GM23338 (cell line): ENCODE measurements at regions not wholly inside any gene's neighbourhood (a gene's known extent, or its start where the extent isn't known, plus 50 kb on each side); places are given as distances from the start of the nearest gene placed in this dataset.
"Not testable (repeated sequence)": the region's sequence is repeated elsewhere in the genome, so short reads cannot be mapped to it uniquely, and the experiment has no call there.

ENCODE experiments used
- POLR2AphosphoS5 ChIP-seq: IDR thresholded peaks from 2 replicates; pipeline ENCODE4 v1.6.1; 2016; ENCODE audit warnings: antibody characterized with exemption, low read depth
- TF ChIP-seq, protein P1 (sequence below), 2 experiments: fragments of 200-600 bp in 1 of 2; sonication (generic) in 1 of 2; conservative IDR thresholded peaks; 2 replicates each; pipeline versions ENCODE4 v1.5.1 to v1.6.1; 2016 to 2017; ENCODE audit warnings: antibody characterized with exemption in 2 of 2, low read depth in 2 of 2, mild to moderate bottlenecking in 2 of 2, moderate library complexity in 1 of 2

DNA sequence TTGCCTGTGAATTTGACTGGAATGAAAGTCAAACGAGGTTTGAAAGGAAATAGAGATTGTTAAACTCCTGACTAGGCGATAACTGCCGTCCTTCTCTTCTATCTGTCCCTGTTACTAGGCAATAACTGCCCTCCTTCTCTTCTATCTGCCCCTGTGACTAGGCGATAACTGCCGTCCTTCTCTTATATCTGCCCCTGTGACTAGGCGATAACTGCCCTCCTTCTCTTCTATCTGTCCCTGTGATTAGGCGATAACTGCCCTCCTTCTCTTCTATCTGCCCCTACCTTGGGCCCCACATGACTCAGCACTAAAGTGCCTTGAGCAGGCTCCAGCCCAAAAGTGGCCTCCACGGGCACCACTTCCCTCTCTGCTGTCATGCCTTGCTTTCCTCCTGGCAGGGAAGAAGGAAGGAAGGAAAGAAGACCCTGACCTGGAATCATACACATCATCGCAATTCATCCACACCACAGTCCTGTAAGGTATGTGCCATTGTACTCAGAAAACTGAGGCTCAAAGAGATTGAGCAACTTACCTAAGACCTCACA lies 2973.3 kb upstream of the OR11H1 start:
- TF ChIP-seq, protein P1, sequence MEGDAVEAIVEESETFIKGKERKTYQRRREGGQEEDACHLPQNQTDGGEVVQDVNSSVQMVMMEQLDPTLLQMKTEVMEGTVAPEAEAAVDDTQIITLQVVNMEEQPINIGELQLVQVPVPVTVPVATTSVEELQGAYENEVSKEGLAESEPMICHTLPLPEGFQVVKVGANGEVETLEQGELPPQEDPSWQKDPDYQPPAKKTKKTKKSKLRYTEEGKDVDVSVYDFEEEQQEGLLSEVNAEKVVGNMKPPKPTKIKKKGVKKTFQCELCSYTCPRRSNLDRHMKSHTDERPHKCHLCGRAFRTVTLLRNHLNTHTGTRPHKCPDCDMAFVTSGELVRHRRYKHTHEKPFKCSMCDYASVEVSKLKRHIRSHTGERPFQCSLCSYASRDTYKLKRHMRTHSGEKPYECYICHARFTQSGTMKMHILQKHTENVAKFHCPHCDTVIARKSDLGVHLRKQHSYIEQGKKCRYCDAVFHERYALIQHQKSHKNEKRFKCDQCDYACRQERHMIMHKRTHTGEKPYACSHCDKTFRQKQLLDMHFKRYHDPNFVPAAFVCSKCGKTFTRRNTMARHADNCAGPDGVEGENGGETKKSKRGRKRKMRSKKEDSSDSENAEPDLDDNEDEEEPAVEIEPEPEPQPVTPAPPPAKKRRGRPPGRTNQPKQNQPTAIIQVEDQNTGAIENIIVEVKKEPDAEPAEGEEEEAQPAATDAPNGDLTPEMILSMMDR (conservative IDR thresholded peaks at IDR 0.05; ENCODE audit: low read depth in 2 of 2), result not testable (repeated sequence)
- TF ChIP-seq POLR2AphosphoS5, result not testable (repeated sequence)
